Epidermal melanocyte (primary cell): ENCODE measurements at regions not wholly inside any gene's neighbourhood (a gene's known extent, or its start where the extent isn't known, plus 50 kb on each side); places are given as distances from the start of the nearest gene placed in this dataset.
"Not testable (repeated sequence)": the region's sequence is repeated elsewhere in the genome, so short reads cannot be mapped to it uniquely, and the experiment has no call there.

ENCODE experiments used
- DNase-seq: peaks from one replicate; pipeline ENCODE4 v3.0.0; 2011; ENCODE audit warnings: low spot score; ENCODE audit not compliant: insufficient read length

DNA sequence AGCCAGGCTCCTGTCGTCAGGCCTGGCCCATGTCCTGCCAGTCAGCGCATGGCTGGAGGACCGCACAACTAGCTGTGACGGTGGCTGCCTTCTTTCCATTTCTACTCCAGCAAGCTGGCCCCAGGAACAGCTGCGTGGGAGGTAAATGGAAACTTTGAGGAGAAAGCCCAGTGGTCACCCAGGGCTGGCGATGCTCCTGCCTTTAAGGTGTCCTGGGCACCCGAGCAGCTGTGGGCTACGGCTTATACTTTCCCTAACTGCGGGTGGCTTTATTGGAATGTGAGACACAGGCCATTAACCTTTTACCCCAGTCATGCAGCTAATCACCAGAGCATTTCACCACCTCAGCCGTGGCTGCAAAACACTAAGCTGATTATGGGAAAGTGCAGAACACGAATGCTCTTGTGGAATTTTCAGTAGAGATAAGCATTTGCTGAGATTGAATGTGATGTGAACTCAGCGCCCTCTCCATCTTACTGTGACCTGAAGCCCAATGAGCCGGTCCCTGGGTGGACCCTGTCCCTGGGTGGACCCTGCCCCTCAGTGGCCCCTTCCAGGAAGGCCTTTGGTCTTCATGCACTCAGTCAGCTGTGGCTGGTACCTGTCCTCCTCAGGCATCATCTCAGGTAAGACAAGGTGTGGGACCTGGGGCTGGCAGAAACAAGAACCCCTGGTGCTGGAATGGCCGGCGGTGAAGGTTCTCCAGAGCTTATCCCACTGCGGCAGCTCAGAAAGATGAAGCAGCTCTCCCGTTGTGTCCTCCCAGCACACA, 275.4 kb upstream of the HS6ST1 start:
- no peak for DNase-seq

DNA sequence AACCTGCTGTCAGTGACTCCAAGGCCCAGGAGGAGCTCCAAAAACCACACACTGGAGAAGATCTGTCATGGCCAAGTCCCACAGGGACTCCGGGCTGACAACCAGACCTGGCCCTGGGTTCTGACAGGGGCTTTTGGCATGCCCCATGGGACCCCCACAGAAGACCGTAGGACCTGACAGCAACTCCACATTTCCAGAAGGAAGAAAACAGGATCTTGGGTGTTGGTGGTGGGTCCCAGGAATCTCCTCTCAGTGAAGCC, 275.9 kb upstream of the HS6ST1 start:
- DNase-seq, result no peak

DNA sequence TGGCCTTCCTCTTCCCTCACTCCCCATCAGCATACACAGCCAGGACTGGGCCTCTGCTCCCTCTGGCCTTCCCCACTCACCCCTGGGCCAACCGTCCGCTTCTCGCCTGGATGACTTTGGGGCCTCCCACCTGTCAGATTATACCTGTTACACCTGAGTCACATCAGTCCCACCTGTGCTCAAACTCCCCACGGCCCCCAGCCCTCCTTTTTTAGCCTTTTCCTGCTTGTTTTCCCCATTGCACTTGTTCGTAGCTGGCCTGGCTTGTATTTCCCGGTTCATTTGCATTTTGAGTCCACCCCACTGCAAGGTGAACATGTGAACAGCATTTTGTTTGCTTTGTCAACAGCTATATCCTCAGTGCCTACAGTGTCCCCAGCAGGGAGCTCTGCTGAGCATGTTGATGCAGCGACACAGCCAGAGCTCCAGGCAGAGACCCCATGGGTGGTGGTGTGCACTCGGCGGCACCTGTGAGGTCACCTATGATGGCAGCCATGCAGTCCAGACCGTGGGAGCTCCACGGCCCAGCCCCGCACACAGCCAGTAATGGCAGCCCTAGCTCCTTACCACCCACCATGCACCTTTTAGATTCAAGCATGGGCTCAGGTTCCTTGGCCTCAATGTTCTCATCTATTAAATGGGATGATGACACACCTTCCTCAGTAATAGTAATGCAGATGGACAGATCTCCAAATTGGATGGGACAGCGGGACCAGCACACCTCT, 276.4 kb upstream of the HS6ST1 start:
- DNase-seq, result no peak

DNA sequence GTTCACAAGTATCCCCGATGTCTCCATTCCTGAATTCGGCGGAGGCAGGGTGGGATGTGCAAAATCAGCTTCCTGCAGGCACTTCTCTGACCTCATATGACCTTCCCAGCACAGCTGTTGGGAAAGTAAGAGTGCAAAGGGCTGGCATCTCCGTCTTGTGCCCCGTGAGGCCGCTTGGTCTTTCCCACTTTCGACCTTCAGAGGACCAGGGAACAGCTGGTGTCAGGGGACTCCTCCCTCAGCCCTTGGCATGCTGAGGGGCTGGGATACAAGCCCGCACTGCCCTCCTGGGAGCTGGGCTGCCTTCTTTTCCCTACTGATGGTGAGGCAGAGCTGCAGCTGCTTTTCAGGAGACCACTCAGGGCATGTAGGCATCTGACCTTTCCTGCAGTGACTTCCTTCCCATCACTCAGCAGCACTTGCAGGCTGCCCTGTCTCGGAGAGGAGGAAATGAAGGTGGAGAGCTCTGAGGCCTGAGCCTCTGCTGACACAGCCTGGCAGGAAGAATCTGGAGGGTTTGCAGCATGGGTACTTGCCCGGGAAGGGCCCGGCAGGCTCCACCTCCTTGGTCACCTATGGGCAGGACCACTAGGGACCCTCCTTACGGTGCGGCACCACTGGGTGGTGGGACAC, 277.2 kb upstream of the HS6ST1 start:
- DNase-seq, result no peak

DNA sequence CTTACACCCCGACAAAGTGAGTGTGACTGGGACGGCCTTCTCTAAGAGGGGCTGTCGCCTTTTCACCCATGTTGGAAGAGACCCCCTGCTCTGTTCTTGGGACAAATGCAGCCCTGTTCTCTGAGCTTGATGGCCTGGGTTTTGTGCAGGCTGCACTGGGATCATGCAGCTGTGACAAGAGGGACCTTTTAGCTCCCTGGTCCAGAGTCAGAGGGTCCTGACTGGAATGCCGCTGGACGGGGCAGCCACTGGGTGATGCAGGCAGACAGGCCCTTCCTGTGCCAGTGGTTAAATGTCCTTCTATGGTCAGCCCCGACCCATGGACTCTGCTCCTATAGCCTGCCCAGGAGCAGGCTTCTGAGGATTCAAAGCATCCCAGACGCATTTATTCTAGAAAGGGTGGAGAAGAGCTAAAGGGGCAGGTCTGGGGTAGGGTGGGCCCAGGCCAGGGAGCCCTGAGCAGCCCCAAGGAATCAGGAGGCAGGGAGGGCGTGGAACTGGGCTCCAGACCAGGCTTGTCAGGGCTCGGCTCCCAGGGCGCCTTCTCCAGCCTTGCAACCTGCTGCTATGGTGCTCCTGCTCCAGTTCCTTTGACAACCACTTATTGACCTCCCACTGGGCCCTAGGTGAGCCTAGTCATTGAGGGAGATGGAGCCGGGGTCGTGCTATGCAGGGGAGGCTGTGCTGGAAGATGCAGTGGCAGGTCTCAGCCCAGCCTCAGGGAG, 277.9 kb upstream of the HS6ST1 start:
- DNase-seq, result no peak

DNA sequence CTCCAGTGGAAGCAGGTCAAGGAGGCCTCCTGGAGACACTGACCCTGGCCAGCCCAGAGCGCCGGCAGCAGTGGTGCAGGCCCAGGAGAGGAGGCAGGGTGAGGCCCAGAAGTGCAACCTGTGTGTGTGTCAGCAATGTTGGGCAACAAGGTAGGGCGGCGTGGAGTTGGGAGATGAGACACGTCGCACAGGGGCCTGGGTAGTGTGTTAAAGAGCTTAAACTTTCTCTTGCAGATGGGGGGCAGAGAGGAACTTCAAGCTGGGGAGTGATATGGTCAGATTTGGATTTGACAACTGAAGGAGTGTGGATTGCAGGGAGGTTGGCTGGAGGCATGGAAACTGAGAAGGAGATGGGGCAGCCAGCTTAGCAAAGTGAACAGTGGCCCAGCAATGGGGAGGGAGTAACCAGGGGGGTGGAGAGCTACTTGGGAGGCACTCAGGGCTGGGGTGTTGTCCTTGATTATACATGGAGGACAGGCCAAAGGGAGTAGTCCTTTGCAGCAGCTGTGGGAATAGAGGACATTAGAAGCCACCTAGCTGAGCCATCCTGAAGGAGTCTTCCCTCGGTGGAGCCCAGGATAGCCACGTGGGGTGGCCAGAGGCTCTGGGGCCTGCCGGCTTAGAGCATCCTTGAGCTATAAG, 278.6 kb upstream of the HS6ST1 start:
- no peak for DNase-seq

DNA sequence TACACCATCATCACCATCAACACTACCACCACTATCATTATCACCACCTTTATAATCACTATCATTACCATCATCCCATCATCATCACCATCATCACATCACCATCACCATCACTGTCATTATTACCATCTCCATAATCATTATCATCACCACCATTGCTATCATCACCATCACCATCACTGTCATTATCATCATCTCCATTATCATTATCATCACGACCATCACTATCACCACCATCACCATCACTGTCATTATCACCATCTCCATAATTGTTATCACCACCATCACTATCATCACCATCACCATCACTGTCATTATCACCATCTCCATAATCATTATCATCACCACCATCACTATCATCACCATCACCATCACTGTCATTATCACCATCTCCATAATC, 279.6 kb upstream of the HS6ST1 start:
- not testable (repeated sequence) for DNase-seq

DNA sequence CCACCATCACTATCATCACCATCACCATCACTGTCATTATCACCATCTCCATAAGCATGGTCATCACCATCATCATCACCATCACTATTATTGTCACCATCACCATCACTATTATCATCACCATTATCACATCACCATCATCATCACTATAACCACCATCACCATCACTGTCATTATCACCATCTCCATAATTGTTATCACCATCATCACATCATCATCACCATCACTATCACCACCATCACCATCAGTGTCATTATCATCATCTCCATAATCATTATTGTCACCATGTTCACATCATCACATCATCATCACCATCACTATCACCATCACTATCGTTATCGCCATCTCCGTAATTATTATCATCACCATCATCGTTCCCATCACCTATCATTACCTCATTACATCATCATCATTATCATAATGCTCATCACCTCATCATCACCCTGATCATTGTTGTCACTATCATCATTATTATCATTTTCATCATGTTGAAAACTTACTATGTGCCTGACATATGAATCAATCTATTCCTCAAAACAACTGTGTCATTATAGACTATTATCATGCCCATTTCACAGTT, 280.3 kb upstream of the HS6ST1 start:
- DNase-seq, result no peak

DNA sequence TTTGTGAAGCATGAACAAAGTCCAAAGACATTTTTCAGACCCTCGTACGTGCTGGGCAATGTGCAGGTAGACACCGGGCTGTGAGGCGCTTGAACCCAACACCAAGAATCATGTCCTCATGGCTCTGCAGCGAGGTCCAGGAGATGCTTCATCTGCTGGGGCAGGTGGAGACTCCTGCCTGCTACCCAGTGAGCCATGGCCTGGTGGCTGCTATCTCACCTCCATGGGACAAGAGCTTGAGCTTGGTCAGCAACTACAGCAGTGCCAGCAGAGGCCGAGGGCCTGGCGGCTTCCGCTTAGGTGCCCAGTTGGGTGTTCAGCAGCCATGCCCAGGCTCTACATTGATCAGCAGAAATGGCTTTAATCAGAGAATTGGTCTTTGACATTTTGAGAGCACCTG, 281.0 kb upstream of the HS6ST1 start:
- DNase-seq, result no peak

DNA sequence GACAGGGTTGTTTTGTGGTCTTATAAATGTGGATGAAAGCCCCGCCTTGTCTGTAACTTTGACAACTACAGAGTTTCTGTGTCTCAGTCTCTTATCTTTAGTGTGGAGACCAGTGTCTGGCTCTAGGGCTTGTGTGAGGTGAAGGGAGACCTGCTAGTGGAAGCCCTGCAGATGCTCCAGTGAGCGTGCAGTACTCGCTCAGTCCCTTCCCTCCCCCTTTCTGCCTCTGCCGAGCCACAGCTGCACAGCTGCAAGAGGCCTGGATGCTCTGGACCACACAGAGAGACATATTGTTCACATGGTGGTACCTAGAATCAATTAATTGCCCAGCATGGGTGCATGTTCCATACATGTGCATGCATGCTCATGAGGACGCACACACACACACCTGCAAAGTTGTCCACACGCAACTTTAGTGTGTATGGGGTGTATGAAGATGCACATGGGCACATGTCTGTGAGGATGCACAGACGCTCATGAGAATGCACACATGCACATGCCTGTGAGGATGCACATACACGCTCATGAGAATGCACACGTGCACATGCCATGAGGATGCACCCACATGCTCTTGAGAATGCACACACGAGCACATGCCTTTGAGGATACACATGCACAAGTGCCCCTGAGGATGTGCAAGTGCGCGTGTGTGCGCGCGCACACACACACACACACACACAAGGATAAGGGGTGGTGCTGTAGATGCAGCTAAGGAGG, 282.1 kb upstream of the HS6ST1 start:
- DNase-seq, result no peak

DNA sequence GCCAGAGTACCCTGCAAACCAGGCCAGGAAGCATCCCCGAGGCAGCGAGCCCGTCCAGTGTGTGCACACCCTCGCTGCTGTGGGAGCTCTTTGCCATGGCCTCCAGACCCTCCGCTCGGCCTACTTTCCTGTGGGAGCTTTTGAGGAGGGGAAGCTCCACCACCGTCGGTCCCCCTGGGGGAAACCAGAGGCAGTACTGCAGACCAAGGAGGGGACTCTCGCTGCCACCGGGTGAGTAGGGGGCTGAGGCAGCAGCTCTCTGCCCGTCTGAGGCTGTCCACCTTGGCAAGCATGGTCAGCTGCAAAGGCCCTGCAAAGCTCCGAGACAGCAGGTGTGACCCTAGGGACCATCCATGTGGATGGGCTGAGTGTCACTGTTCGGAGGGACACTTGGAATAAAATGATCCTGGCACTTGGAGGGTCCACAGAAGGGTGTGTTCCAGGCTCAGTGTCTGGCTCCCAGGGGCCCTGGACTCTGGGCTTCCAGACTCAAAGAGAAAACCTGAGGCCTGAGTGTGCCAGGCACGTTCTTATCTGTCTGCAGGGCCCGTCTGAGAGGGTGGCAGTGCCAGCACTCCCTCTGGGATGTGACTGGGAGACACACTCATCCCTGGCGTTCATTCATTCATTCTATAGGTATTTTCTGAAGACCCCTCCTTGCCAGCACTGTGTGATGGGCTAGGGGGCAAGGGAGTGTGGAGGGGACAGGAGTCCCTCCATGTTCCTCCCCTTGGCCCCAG, 282.8 kb upstream of the HS6ST1 start:
- DNase-seq, result no peak

DNA sequence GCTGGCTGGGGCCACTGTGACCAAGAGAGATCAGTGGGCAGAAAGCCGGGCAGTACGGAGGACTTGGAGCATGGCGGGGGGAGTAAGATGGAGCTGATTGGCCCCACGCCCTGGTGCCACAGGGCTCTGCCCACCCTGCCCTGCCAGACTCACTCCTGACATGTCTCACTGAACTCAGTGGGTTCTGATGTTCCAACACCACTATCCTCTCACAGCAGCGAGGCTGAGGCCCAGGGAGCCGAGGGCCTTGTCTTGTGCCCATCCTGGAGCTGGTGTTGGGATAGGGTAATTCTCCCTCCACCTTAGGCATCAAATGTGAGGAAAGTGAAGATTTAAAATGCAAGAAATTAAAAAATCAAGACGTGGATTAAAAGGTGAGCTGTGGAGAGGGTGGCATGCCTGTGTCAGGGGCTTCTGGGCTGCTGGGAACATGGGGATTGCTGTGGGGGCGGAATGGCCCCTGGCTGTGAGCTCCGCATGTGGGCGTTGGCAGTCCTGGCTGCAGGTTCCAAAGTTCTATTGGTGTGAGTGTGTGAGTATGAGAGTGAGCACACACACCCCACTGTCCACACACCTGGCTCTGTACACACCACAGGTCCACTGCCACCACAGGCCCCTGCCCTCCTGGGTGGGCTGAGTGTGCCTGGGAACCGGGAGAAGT, 283.5 kb upstream of the HS6ST1 start:
- no peak for DNase-seq

DNA sequence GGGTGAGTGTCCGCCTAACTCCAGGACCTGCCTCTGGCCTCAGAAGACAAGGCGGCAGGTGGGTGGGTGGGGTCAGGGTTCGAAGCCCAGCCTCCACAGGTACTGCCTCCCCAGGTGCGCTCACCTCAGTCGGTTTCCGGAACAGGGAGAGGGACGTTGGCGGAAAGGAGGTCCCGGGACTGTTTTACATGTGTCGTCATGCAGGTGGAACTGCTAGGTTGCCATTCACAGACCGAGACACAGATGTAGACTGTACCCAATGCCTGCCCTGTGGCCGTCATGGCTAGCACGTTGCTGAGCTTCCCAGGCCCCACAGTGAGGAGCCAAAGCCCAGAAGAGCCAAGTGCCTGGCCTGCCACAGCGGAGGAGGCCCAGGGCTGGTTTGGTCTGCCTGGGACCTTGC, 284.0 kb upstream of the HS6ST1 start:
- DNase-seq, result no peak

DNA sequence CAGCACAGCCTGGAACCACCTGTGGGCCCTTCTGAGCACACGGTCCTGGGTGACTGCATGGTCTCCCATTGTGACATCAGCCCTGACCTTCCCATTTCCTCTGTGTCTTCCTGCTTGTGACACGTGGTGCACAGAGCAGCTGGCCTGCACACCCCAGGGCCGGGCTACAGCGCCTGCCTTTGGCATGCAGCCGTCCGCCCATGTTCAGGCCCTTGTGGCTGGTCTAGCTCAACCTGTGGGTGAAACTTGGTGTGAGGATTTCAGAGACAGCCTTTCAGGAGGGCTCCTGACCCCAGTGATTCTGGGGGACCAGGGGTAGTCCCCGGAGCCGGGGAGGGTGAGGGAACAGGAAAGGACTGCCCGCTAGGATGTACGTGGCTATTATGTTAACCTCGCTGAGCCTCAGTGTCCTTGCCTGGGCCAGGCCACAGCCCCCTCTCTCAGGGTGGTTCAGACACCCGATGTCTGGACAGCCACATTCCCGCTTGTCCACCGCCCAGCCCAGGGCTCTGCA, 284.8 kb upstream of the HS6ST1 start:
- DNase-seq, result no peak

DNA sequence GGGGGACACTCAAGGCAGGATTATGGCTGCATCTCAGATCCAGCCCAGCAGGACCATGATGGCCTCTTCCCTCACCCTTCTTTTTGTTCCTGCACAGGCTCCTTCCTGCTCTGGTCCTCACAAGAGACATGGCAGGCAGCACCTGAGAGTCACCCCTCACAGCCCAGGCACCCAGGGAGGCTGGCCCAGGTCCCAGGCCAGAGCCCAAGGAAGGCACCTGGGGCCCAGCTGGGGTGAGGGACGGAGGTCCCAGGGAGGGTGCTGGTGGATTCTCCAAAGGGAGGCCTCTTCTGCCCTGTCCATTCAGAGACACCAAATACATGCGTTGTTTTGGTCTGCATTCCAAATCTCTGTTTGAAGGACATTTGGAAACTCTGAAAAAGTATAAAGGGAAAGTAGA, 285.4 kb upstream of the HS6ST1 start:
- DNase-seq, result no peak

DNA sequence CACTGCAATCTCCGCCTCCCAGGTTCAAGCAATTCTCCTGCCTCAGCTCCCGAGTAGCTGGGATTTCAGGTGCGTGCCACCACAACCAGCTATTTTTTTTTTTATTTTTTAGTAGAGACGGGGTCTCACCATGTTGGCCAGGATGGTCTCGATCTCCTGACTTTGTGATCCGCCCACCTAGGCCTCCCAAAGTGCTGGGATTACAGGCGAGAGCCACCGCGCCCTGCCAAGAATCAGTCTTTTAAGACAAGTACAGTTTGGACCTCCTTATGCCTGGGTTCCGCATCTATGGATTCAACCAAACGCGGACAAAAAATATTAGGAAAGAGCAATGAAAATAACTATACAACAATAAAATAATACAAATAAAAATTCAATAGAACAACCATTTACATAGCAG, 285.9 kb upstream of the HS6ST1 start:
- not testable (repeated sequence) for DNase-seq

DNA sequence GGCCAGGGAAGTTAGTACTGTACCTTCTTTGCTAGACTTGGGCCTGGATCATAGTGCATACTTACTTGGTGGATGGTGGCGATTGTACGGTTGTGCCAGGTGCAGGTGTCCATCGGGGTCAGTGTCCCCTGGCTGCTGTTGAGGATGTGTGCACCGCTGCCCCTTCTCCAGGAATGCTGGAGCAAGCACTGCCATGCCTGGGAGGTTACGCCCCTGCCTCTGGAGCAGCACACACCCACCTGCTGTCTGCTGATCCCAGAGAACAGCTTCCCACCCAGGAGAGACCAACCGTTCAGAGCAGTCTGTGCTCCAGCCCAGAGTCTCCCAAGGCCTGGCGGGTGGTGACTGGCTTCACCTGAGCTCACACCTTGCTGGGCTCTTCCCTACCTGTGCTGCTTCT, 286.8 kb upstream of the HS6ST1 start:
- DNase-seq, result no peak

DNA sequence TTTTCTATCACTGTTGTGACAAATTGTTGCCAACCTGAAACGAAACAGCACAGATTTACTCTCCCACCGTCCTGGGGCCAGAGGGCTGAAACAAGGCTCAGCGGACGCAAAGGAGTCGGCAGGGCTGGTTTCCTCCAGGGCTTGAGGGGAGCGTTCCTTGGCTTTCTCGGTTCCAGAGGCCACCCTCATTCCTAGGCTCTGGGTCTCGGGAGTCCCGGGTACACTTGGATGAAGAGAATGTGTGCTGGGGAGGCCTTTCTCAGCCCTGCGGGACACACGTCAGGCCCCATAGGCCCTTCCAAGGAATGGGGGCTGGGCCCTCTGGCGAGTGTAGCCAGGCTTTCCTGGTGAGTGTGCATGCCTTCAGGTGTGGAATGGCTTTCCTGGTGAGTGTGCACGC, 287.3 kb upstream of the HS6ST1 start:
- DNase-seq, result no peak

DNA sequence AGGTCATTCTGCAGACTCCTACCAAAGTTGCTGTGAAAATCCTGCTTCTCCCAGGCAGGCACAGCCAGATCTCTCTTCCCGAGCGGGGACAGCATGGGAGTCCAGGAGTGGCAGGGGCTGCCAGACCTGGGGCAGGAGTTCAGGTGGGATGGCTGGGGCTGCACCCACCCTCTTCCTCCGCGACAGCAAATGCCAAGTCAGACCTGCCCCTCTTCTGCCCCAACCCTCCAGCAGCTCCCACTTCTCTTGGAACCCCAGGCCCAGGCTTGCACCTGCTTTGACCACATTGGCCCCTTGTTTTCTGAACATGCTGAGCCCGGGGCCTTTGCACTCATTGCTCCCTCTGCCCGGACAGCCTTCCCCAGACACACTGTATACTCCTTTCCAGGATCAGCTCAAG, 288.2 kb upstream of the HS6ST1 start:
- no peak for DNase-seq
